ENCODE measurements at regions not wholly inside any gene's neighbourhood (a gene's known extent, or its start where the extent isn't known, plus 50 kb on each side); places are given as distances from the start of the nearest gene placed in this dataset.

DNA sequence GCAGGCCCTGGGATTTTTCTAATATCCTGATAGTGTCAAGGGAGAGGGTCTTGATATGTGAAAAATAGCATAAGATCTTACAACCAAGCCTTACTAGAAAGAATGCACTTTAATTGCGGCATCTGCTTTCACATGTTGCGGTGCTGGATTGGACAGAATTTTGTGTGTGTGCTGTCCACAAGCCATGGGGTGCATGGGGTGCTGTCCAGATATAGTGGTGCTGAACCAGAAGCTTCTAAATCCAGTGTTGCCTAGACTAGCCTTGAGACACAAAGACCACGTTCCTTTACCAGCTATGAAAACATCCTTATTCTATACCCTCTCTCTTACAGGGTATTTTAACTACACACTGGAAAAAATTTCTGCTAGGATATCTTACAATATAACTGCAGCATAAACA lies 244.0 kb downstream of the TMEM114 start:
- no peak for TF ChIP-seq ZFX (IDR thresholded peaks at IDR 0.05)
- TF ChIP-seq, protein P1, sequence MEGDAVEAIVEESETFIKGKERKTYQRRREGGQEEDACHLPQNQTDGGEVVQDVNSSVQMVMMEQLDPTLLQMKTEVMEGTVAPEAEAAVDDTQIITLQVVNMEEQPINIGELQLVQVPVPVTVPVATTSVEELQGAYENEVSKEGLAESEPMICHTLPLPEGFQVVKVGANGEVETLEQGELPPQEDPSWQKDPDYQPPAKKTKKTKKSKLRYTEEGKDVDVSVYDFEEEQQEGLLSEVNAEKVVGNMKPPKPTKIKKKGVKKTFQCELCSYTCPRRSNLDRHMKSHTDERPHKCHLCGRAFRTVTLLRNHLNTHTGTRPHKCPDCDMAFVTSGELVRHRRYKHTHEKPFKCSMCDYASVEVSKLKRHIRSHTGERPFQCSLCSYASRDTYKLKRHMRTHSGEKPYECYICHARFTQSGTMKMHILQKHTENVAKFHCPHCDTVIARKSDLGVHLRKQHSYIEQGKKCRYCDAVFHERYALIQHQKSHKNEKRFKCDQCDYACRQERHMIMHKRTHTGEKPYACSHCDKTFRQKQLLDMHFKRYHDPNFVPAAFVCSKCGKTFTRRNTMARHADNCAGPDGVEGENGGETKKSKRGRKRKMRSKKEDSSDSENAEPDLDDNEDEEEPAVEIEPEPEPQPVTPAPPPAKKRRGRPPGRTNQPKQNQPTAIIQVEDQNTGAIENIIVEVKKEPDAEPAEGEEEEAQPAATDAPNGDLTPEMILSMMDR (conservative IDR thresholded peaks at IDR 0.05): no peak

DNA sequence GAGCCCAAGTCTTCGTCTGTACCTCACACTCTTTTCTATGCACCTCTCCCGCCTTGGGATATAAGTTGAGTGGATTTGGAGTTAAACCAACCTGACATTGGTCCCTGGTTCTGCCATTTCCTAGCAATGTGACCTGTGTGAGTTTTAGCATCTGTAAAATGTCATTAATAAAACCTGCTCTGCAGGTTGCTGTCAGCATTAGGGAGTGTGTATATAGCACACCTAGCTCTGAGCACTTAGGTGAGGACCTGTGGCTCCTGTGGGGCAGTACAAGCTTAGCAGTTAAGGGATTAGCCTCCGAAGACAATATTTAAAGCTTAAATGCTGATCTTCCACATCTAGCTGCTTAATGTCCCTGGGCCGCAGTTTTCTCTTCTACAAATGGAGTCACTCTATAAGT lies 248.0 kb downstream of the TMEM114 start:
- H3K27ac ChIP-seq: no peak overlapping the region
- no peak for TF ChIP-seq ZFX (IDR thresholded peaks at IDR 0.05)
- TF ChIP-seq, protein P1 (conservative IDR thresholded peaks at IDR 0.05): no peak

More for the DNA sequence above, 244.0 kb downstream of the TMEM114 start:
- H3K27ac ChIP-seq: no peak overlapping the region

DNA sequence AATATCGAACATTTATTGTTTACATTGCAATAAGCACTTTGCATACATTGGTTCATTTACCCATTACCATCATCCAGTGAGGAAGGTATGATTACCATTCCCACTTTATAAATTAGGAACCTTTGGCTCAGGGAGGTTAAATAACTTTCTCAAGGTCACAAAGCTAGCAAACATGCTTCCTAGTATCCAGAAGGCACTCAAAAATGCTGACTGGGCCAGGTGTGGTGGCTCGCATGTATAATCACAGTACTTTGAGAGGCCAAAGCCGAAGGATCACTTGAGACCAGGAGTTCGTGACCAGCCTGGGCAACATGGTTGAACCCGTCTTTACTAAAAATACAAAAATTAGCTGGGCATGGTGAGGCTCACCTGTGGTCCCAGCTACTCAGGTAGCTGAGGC lies 259.6 kb downstream of the TMEM114 start:
- TF ChIP-seq, protein P1 (conservative IDR thresholded peaks at IDR 0.05): no peak
- TF ChIP-seq ZFX (IDR thresholded peaks at IDR 0.05): no peak

DNA sequence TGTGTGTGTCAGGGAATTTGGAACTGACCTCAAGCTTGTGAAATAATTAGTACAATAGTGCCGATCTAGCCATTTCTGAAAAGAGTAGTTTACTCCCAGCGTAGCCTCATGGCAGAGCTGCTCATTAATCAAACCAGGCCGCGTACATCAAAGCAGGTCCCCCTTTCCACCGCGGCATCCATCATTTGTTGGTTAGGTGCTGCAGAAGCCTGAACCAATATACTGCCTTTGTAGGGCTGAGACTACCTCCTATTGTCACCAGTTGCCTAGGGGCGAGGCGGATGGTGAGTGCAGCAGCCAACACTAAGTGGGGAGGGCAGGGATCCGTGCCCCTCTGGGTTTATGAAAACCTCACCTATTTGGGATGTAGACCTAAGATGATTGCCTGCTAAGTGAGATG lies 264.1 kb downstream of the TMEM114 start:
- TF ChIP-seq ZFX (IDR thresholded peaks at IDR 0.05): no peak
- TF ChIP-seq, protein P1 (conservative IDR thresholded peaks at IDR 0.05): no peak
- H3K27ac ChIP-seq: no peak overlapping the region

More for the DNA sequence above, 259.6 kb downstream of the TMEM114 start:
- H3K27ac ChIP-seq: no peak overlapping the region

DNA sequence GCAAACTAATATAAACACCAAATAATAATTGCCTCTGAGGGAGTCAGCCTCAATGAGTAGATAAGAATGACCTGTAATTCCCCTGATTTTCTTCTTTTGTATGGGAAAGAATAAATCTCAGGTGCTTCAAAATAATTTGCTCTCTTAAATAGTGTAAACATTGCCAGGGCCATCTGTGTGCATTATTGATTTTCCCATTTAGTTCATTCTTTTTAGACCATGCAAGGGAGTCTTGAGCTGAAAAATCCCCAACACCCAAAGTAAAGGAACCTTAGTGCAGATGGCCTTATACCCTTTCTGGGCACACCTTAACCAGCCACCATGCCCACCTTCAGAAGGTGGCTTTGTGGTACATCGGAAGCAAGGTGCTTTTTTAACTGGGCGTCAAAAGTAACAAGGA lies 267.2 kb downstream of the TMEM114 start:
- TF ChIP-seq, protein P1 (conservative IDR thresholded peaks at IDR 0.05): no peak
- no peak for TF ChIP-seq ZFX (IDR thresholded peaks at IDR 0.05)
- no peak overlapping the region for H3K27ac ChIP-seq

DNA sequence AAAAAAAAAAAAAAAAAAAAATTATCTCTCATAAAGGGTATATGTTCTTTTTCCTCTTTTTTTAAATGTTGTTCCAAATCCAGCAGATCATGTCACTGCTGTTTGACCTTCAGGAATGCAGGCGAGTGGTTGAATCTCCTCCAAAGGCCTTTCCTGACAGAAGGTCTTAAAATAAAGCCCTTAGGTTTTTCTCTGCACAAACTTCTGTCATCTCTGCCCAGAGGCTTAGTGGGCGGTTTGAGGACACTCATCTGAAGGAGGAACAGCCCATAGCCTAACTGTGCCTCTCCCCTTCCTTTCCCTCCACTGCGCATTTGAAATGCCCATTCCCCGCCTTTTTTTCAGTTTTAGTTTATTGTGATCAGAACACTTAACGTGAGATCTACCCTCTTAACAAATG lies 270.2 kb downstream of the TMEM114 start:
- TF ChIP-seq, protein P1 (conservative IDR thresholded peaks at IDR 0.05): no peak
- TF ChIP-seq ZFX (IDR thresholded peaks at IDR 0.05): no peak
- no peak overlapping the region for H3K27ac ChIP-seq

DNA sequence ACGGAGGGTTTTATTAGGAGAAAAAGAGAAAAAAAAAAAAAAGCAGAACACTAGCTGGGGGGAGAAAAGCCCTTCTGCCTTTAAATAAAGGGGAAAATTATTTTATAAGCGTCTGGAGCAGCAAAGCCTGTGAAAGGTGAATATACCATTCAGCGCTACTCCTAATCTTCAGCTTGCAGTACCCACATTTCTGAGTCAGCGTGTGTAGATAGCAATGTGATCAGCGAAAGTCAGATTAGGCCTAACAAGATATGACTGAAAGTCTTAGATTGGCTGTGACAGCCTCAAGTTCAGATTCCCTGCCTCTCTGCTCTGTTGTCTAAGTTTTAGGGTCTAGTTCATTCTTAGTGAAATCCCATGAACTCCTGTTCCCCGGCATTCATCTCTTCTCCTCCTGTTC lies 279.5 kb downstream of the TMEM114 start:
- no peak overlapping the region for H3K27ac ChIP-seq
- TF ChIP-seq, protein P1 (conservative IDR thresholded peaks at IDR 0.05): no peak

Measured in C4-2B (cell line).